Kidney (tissue), 13 donors: ENCODE measurements at regions not wholly inside any gene's neighbourhood (a gene's known extent, or its start where the extent isn't known, plus 50 kb on each side); places are given as distances from the start of the nearest gene placed in this dataset.
"Not testable (repeated sequence)": the region's sequence is repeated elsewhere in the genome, so short reads cannot be mapped to it uniquely, and the experiment has no call there.

Experiments used
- DNase-seq, 5 donors: peaks; one replicate each; pipeline ENCODE4 v3.0.0-alpha.2; 2013 to 2020
- FAIRE-seq: peaks from 2 replicates; lab custom pipeline; 2012; peaks lifted over from hg19 to GRCh38; lab: Jason Lieb, UNC
- H3K27ac ChIP-seq, 2 donors: one replicate each; pipeline ENCODE4 v1.7.0; 2013; ENCODE audit warnings: low read depth in 2 of 2, low read length in 2 of 2, inconsistent platforms in 1 of 2
- H3K27me3 ChIP-seq: one replicate; pipeline ENCODE4 v1.7.1; 2013; ENCODE audit warnings: low read length, inconsistent platforms; ENCODE audit not compliant: control insufficient read depth, insufficient read depth
- H3K36me3 ChIP-seq, 3 donors: one replicate each; pipeline versions ENCODE4 v1.7.0 to v1.7.1; 2013; ENCODE audit warnings: low read length in 3 of 3, control low read depth in 1 of 3, inconsistent platforms in 1 of 3; ENCODE audit not compliant: insufficient read depth in 3 of 3, control insufficient read depth in 2 of 3
- H3K4me1 ChIP-seq, 3 donors: one replicate each; pipeline versions ENCODE4 v1.7.0 to v1.7.1; 2013; ENCODE audit warnings: low read length in 3 of 3, inconsistent platforms in 1 of 3, low read depth in 1 of 3; ENCODE audit not compliant: control insufficient read depth in 2 of 3, insufficient read depth in 2 of 3
- H3K4me3 ChIP-seq, 3 donors: one replicate each; pipeline versions ENCODE4 v1.7.0 to v1.8.1; 2013; ENCODE audit warnings: low read length in 3 of 3, control low read depth in 1 of 3, inconsistent platforms in 1 of 3
- H3K9ac ChIP-seq, 3 donors: one replicate each; pipeline versions ENCODE4 v1.7.0 to v1.7.1; 2013; ENCODE audit warnings: low read length in 3 of 3, control low read depth in 1 of 3, inconsistent platforms in 1 of 3
- H3K9me3 ChIP-seq, 3 donors: one replicate each; pipeline versions ENCODE4 v1.7.0 to v1.7.1; 2013; ENCODE audit warnings: low read length in 3 of 3, control low read depth in 1 of 3, inconsistent platforms in 1 of 3; ENCODE audit not compliant: control insufficient read depth in 2 of 3, insufficient read depth in 1 of 3
- CTCF ChIP-seq: IDR thresholded peaks from 3 replicates; pipeline ENCODE4 v1.5.1; 2012; ENCODE audit warnings: mild to moderate bottlenecking, moderate library complexity, borderline replicate concordance; ENCODE audit not compliant: insufficient read depth; ENCODE audit errors: extremely low read depth
- intact Hi-C: fragments of 100-400 bp; cut with DNase I; formaldehyde crosslinking; loops from one replicate; pipeline ENCODE4 v1.11.1; 2022
- donor health status: control.
- donor health status: control.
- donor health status: control.
- donor health status: control.
- donor health status: control.
- donor health status: DM: yes; HTN: yes; CAD: no.
- donor health status: Normal renal cell carcinoma (clear cell type).

GRCh38 chr14:24699052-24699451, 65.1 kb upstream of the GZMB start:
- peaks cover 0 to 3% (median 0%) of the 10 kb centered on the region in 3 donors for H3K9me3 ChIP-seq
- H3K27ac ChIP-seq = no peak overlapping the region
- TF ChIP-seq CTCF = no peak
- intact Hi-C loops = no loop called here
- H3K27me3 ChIP-seq = no peaks in the 10 kb centered on the region
- no peak overlapping the region for H3K4me3 ChIP-seq
- DNase-seq (no peak), FAIRE-seq (no peak)
- H3K36me3 ChIP-seq = no peaks in the 10 kb centered on the region
- H3K4me1 ChIP-seq = no peaks in the 10 kb centered on the region
- H3K9ac ChIP-seq = no peak overlapping the region

- H3K27me3 ChIP-seq, H3K9ac ChIP-seq, H3K9me3 ChIP-seq, H3K4me3 ChIP-seq, H3K4me1 ChIP-seq, FAIRE-seq, DNase-seq, H3K36me3 ChIP-seq, intact Hi-C loops, H3K27ac ChIP-seq: not testable (repeated sequence)
Observed at GRCh38 chr14:24696280-24696920, 62.4 kb upstream of the GZMB start.

DNA sequence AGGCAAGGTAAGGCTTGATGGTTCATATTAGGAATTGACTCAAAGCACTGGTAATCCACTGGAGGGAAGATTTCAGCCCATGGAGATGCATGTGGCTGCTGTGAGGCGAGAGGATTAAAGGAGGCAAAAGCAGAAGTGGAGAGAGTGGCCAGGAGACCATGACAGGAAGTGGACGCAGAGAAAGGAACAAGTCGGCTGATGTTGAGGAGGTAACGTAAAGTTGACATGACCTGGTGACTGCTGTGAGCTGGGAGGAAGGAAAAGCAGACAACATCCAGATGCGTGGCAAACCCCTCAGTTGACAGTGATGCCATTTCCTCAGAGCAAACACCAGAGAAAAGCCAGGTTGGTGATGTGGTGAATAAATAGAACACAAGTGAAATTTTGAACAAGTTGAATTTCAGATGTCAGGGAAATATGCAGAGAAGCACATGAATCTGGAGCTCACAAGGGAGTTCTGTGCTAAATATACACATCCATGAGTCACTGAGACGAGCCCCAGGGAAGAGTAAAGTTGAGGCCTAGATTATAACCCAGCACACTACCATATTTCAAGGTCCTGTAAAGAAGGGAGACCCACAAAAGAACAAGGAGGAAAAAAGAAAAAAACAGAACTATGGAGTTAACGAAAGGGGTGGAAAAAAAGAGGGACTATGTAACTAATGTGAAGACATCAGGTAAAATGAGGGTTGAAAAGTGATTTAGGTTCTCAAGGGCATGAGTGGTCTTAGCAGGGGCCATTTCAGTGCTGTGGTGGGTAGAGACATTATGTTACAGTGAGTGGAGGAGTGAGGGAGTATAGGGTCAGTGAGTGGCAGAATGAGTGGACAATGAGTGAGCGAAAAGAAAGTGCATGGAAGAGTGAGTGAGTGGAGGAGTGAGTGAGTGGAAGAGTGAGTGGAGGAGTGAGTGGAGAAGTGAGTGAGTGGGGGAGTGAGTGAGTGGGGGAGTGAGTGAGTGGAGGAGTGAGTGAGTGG, 61.6 kb upstream of the GZMB start:
- FAIRE-seq (no peak), DNase-seq (no peak)
- Histone ChIP-seq H3K9ac (no peak overlapping the region), H3K27ac (no peak overlapping the region), H3K36me3 (no peaks in the 10 kb centered on the region), H3K27me3 (no peaks in the 10 kb centered on the region), H3K4me1 (no peaks in the 10 kb centered on the region), H3K9me3 (peaks cover 0 to 3% (median 0%) of the 10 kb centered on the region in 3 donors), H3K4me3 (no peak overlapping the region)
- TF ChIP-seq CTCF = no peak
- intact Hi-C loops = no loop called here

- intact Hi-C loops = no loop called here
- Histone ChIP-seq H3K27ac (no peak overlapping the region), H3K4me1 (no peaks in the 10 kb centered on the region), H3K4me3 (no peak overlapping the region), H3K9ac (no peak overlapping the region), H3K36me3 (no peaks in the 10 kb centered on the region), H3K27me3 (no peaks in the 10 kb centered on the region), H3K9me3 (peaks cover 0 to 3% (median 0%) of the 10 kb centered on the region in 3 donors)
- TF ChIP-seq CTCF = no peak
- no peak for FAIRE-seq
- no peak for DNase-seq
Observed at GRCh38 chr14:24694680-24695079, 60.7 kb upstream of the GZMB start.
